ENCODE measurements at regions not wholly inside any gene's neighbourhood (a gene's known extent, or its start where the extent isn't known, plus 50 kb on each side); places are given as distances from the start of the nearest gene placed in this dataset.

DNA sequence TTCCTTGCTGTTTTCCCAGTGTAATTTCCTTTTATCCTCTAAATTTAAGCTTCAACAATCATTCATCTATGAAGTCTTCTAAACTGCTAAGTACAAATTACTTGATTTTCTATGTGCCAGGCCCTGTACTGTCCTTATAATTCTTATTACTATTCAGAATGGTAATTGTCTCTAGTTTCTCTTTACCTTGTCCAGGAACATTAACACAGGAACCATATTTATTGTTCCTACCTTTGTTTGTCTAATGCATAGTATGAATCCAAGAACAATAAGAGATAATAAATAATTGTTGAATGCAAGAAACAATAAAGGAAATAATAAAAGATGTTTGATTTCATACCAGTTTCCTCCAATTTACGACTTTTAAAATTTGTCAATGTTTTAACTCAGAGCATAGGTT, 1083.2 kb downstream of the ROBO2 start:
- Histone ChIP-seq H3K4me3 (no peak overlapping the region), H3K27ac (no peak overlapping the region), H3K4me1 (no peaks in the 10 kb centered on the region), H3K27me3 (no peaks in the 10 kb centered on the region), H3K36me3 (no peaks in the 10 kb centered on the region), H3K9me3 (no peaks in the 10 kb centered on the region)
- no peak for DNase-seq (ENCODE audit: low spot score)
- TF ChIP-seq, protein P1, sequence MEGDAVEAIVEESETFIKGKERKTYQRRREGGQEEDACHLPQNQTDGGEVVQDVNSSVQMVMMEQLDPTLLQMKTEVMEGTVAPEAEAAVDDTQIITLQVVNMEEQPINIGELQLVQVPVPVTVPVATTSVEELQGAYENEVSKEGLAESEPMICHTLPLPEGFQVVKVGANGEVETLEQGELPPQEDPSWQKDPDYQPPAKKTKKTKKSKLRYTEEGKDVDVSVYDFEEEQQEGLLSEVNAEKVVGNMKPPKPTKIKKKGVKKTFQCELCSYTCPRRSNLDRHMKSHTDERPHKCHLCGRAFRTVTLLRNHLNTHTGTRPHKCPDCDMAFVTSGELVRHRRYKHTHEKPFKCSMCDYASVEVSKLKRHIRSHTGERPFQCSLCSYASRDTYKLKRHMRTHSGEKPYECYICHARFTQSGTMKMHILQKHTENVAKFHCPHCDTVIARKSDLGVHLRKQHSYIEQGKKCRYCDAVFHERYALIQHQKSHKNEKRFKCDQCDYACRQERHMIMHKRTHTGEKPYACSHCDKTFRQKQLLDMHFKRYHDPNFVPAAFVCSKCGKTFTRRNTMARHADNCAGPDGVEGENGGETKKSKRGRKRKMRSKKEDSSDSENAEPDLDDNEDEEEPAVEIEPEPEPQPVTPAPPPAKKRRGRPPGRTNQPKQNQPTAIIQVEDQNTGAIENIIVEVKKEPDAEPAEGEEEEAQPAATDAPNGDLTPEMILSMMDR (IDR thresholded peaks at IDR 0.05): no peak

DNA sequence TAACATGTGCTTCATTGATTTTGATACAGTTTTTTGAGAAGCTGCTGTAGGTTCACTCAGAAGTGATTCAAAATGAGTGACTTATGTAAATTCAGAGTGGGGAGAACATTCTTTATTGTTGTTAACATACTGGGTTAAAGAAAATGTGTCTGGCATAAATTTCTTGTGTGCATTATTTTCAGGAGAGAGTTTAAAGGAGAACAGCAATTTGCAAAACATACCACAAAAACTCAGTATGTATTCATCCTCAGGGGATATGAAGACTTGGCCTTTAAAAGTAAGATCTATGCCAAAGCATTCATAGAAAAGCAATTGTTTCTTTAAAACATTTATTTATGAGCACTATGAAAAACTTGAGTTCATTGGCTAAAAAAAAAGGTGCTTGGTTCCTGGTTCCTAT, 1089.8 kb downstream of the ROBO2 start:
- Histone ChIP-seq H3K4me3 (no peak overlapping the region), H3K9me3 (no peaks in the 10 kb centered on the region), H3K27me3 (no peaks in the 10 kb centered on the region), H3K27ac (no peak overlapping the region), H3K36me3 (no peaks in the 10 kb centered on the region), H3K4me1 (no peaks in the 10 kb centered on the region)
- TF ChIP-seq, protein P1 (IDR thresholded peaks at IDR 0.05): no peak
- no peak for DNase-seq (ENCODE audit: low spot score)

DNA sequence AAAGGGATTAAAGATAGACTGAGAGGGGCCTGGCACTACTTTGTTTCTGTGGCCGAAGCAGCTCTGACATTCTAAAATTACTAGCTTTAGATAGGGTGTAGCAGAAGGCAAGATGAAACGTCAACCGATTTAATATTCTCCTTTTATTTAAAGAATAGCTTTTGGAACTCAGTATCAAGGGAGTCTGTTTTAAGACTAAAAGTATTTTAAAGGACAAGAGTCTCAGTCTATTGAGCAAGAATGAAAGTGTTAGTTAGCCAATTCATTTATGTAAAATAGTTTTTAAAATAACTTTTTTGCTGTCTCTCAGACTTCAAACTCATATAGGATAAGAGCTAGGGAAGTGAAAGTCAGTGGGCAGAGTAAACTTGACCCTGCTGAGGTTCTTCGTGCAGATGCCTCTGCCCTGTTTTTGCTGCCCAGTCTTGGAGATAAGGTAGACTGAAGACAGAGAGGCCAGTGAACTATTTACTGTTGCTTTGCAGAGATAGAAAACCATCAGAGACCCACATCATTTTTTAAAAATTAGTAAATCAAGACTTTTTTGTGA, 1090.9 kb downstream of the ROBO2 start:
- Histone ChIP-seq H3K27me3 (no peaks in the 10 kb centered on the region), H3K4me1 (no peaks in the 10 kb centered on the region), H3K36me3 (no peaks in the 10 kb centered on the region), H3K27ac (no peak overlapping the region), H3K9me3 (no peaks in the 10 kb centered on the region), H3K4me3 (no peak overlapping the region)
- TF ChIP-seq, protein P1 (IDR thresholded peaks at IDR 0.05): no peak
- DNase-seq (ENCODE audit: low spot score): no peak

DNA sequence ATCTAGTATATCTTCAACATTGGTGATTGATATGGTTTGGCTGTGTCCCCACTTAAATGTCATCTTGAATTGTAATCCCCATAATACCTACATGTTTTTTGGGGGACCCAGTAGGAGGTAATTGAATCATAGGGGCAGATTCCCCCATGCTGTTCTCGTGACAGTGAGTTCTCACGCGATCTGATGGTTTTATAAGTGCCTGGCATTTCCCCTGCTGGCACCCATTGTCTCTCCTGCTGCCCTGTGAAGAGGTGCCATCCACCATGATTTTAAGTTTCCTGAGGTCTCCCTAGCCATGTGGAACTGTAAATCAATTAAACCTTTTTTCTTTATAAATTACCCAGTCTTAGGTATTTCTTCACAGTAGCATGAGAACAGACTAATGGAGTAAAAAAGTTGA, 1094.6 kb downstream of the ROBO2 start:
- no peak for DNase-seq (ENCODE audit: low spot score)
- no peaks in the 10 kb centered on the region for H3K4me1 ChIP-seq
- TF ChIP-seq, protein P1 (IDR thresholded peaks at IDR 0.05): no peak
- no peak overlapping the region for H3K27ac ChIP-seq
- H3K9me3 ChIP-seq: no peaks in the 10 kb centered on the region
- no peaks in the 10 kb centered on the region for H3K27me3 ChIP-seq
- H3K36me3 ChIP-seq: no peaks in the 10 kb centered on the region
- H3K4me3 ChIP-seq: no peak overlapping the region

DNA sequence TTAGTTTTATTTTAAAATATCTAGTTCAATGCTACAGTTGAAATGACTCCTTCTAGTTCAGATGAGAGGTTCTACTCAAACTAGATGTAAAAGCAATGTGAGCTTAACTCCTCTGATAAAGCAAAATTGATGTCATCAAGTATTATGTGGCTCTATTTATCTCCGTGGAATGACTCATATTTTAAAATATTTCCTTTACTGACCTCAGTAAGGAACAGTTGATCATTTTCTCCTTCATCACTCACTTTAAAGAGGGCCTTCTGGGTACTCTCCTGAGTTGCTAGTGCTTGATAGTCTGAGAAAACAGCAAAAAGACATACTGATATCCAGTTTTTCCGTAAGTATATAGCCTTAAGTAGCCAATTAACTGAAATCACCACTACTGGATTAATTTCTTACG, 1099.3 kb downstream of the ROBO2 start:
- Histone ChIP-seq H3K4me3 (no peak overlapping the region), H3K27me3 (no peaks in the 10 kb centered on the region), H3K4me1 (no peaks in the 10 kb centered on the region), H3K9me3 (no peaks in the 10 kb centered on the region), H3K36me3 (no peaks in the 10 kb centered on the region), H3K27ac (no peak overlapping the region)
- no peak for DNase-seq (ENCODE audit: low spot score)
- TF ChIP-seq, protein P1 (IDR thresholded peaks at IDR 0.05): no peak

DNA sequence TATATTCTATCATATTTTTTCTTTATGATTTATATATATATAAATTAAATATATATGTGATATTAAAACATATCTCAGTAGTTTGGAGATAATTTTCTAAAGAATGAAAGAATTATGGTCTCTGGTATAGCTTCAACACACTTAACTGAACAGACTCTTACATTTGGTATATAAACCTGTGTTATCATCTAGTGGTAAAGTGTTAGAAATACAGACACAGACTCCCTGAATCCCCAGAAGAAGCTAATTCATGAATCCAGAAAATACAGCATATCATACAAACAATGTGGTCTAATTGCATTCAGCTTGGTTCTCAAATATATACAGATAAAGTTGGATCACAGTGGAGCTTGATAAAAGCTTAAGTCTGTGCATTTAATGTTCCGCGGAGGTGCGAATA, 1100.4 kb downstream of the ROBO2 start:
- TF ChIP-seq, protein P1 (IDR thresholded peaks at IDR 0.05): no peak

More for the DNA sequence above, 1100.4 kb downstream of the ROBO2 start:
- no peak for DNase-seq (ENCODE audit: low spot score)
- Histone ChIP-seq H3K27ac (no peak overlapping the region), H3K4me1 (no peaks in the 10 kb centered on the region), H3K4me3 (no peak overlapping the region), H3K27me3 (no peaks in the 10 kb centered on the region), H3K9me3 (no peaks in the 10 kb centered on the region), H3K36me3 (no peaks in the 10 kb centered on the region)

Data from right atrium auricular region (tissue), 2 donors.